GM18520 (cell line): ENCODE measurements at regions not wholly inside any gene's neighbourhood (a gene's known extent, or its start where the extent isn't known, plus 50 kb on each side); places are given as distances from the start of the nearest gene placed in this dataset.
"Not testable (repeated sequence)": the region's sequence is repeated elsewhere in the genome, so short reads cannot be mapped to it uniquely, and the experiment has no call there.

Experiments used
- ATAC-seq: cut with Tn5 transposase; IDR thresholded peaks from one replicate; pipeline ENCODE4 v1.9.1; 2021; ENCODE audit not compliant: unreplicated experiment

DNA sequence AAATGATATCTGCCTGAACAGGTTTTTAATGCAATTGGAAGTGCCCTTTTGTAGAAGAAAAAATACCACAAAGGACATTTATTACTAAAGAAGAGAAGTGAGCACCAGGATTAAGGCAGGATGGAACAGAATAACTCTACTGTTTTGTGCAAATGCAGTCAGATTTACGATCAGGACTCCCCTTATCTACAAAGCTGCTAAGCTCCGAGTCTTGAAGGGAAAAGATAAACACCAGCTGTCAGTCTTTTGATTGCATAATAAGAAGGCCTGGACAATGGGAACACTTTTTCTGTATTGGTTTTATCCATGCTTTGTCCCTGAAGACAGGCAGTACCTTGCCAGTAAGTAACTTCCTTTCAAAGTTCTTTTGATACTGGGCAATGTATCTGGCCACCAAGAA lies 797.9 kb upstream of the SLC35B3 start:
- no peak for ATAC-seq

DNA sequence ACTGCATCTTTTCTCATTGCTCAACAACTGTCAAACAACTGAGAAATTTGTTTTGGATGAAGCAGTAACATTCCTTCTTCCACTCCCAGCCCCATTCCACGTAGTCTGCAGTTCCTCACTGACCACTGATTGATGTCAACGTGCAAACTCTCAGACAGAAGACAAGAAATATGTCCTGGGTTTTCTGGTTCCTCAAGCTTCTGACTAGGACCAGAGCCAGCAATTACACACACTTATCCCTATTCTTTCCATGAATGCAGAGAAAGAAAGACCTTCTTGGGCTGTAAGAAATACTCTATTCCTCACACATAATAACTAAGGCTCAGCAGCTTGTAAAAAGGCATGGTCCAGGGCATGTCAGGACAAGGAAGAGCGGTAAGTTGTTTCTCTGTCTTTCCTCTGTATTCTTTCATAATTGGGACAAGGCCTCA lies 790.1 kb upstream of the SLC35B3 start:
- no peak for ATAC-seq

- ATAC-seq, result no peak
Observed at GRCh38 chr6:9224539-9224938, 789.2 kb upstream of the SLC35B3 start.

GRCh38 chr6:9213717-9214116 lies 778.4 kb upstream of the SLC35B3 start:
- ATAC-seq, result not testable (repeated sequence)

- no peak for ATAC-seq
Observed at GRCh38 chr6:9208966-9209365, 773.6 kb upstream of the SLC35B3 start.

GRCh38 chr6:9205645-9206044 lies 770.3 kb upstream of the SLC35B3 start:
- ATAC-seq, result no peak

- no peak for ATAC-seq
Observed at GRCh38 chr6:9204171-9204570, 768.8 kb upstream of the SLC35B3 start.

DNA sequence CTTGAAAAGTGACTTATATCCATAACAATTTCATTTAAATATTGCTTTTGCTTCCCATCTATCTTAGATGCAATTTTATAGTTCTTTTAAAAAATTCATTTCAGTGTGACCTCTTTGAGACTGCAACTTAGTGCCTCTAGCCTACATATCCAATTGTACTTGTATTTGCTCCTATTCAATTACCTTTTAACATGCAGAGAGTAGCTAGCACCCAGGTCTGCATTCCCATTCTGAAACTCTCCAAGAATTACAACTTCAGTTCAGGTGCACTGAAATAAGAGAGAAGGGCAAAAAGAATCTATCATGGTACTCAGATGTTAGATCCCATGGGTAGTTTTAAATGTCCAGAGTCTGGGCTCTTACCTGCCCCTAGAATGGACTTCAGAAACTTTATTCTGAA lies 765.4 kb upstream of the SLC35B3 start:
- no peak for ATAC-seq

GRCh38 chr6:9197726-9198125 lies 762.4 kb upstream of the SLC35B3 start:
- no peak for ATAC-seq

DNA sequence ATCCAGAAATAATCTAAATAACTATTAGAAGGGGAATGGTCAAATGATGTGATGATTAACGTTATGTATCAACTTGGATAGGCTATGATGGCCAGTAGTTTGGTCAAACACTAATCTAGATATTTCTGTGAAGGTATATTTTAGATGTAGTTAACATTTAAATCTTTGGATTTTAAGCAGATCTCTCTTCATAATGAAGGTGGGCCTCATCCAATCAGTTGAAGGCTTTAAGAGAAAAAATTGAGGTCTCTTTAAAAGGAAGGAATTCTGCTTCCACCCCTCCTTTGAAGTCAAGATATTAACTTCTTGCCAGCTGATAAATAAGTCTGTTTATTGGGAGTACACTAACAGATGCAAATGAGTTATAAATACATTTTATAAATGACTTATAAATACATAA lies 760.0 kb upstream of the SLC35B3 start:
- no peak for ATAC-seq

DNA sequence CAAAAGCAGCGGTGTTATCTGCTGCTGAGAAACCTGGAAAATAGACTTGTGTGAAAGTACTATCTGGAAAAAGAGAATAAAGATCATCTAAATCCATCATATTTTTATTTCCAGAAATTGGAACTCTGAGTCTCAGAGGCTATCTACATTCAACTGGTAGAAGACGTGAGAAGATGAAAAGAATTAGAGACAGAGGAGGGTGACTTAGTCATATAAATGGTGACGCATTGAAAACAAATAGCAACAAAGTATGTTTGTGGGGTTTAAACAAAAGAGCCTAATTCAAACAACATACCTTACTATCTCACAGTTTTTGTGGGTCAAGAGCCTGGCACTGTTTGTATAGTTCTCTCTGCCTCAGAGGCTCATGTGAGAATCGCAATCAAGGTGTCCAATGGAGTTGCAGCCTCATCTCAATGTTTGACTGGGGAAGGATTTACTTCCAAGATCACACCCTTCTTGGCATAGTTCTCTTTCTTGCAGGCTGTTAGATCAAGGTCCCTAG lies 757.1 kb upstream of the SLC35B3 start:
- ATAC-seq, result no peak

GRCh38 chr6:9186148-9186547 lies 750.8 kb upstream of the SLC35B3 start:
- ATAC-seq, result no peak

- no peak for ATAC-seq
Observed at GRCh38 chr6:9178071-9178470, 742.7 kb upstream of the SLC35B3 start.

DNA sequence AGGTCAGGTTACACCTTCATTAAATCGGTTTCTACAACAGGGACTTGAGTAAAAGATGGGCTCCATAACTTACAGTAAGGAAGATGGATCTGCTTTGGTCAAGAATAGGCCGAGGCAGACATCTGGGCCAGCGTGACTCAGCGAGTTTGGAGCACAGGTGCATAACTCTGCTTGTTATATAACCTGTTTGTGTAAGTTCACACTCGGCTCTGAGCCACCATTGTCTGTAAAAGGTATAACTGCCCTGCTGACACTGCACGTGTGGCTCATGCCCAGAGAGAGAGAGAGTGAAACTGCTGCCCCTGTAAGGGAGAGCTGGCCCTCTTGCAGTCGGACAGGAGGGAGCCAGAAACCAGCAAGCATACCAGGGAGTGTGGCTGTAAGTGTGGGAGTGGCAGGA lies 737.9 kb upstream of the SLC35B3 start:
- no peak for ATAC-seq

GRCh38 chr6:9172096-9172495 lies 736.8 kb upstream of the SLC35B3 start:
- ATAC-seq, result no peak

DNA sequence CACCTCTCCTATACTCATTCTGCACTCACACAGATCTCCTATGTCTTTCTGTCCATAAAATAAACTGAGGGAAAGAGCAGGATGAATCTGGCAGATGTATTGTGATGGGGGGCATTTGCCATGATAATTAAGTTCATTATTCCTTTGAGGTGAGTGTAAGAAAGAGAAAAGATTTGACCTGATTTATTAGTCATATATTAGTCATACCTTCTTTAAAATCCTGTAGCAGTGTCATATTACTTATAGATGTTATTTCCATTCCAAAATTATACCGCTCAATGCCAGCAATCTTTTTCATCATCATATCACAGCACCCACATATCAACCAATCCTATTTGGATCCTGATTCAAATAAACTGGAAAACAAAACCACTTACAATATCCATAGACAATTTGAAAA lies 733.3 kb upstream of the SLC35B3 start:
- no peak for ATAC-seq

DNA sequence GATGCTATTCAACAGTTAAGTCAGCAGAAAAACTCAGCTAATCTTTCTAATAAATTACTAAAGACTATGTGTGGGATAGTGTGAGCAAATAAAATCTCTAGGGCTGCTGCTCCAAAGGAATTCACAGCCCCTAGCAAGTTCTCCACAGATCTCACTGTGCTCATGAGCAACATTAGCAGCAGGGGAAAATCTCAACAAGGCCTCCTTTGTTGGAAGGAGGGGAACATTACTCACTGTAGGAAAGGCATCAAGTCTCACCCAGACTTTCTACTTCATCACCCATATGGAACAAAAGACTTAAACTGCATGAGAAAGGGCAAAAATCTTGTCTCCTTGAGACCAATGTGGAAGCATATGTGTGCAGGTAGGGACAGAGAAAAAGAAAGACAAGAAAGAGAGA lies 726.4 kb upstream of the SLC35B3 start:
- ATAC-seq, result no peak

- ATAC-seq, result no peak
Observed at GRCh38 chr6:9159051-9159450, 723.7 kb upstream of the SLC35B3 start.

DNA sequence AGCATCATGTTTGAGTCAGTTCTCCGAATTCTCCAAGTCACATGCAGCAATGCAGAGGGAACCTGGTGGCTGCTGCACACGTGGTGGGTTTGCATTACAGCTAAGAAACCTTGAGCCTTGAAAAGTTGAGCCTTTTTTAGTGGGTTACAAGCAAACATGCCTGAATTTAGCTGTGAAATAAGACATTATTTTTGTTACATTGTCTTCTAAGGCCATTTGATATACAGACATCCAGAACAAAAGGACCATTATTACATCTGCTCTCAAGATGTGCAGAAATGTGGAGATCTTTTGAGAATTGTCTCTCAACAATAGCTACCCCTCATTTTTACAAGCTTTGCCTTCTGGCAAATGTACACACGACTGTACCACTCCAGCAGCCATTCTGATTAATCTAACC lies 720.5 kb upstream of the SLC35B3 start:
- ATAC-seq, result no peak

DNA sequence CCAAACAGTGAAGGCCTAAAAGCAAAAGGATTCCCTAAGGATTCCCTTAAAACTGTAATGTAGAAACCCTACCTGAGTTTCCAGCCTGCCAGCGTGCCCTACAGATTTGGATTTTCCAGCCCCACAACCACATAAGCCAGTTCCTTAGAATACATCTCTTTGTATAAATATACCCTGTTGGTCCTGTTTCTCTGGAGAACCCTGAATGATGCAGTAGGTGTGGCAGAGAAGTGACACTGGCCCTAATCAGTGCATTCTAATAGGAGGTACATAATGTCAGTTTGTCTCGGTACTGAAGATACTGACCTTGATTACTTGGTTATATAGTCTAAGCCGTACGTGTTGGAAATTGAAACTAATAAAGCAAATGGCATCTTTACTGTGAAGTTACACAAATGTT lies 707.8 kb upstream of the SLC35B3 start:
- ATAC-seq, result no peak

- ATAC-seq, result no peak
Observed at GRCh38 chr6:9140951-9141460, 705.7 kb upstream of the SLC35B3 start.

DNA sequence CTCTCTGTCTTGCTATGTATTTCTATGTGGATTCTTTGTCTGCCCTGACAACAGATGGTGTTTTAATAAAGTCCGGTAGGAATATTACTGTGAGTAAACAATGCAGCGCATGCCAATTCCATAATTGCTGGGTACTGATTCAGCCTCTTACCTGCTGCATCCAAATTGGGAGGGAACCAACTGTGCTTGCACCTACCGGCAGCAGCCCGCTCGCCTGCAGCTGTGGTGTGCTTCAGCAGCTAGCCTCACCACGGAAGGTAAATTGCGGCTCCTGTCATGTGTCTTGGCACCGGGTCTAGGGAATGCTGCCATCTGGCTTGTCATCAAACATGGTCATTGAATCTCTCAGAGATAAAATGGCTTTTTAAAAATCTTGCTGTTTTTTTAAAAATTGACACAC lies 704.8 kb upstream of the SLC35B3 start:
- ATAC-seq, result no peak

- no peak for ATAC-seq
Observed at GRCh38 chr6:9139746-9140145, 704.4 kb upstream of the SLC35B3 start.

DNA sequence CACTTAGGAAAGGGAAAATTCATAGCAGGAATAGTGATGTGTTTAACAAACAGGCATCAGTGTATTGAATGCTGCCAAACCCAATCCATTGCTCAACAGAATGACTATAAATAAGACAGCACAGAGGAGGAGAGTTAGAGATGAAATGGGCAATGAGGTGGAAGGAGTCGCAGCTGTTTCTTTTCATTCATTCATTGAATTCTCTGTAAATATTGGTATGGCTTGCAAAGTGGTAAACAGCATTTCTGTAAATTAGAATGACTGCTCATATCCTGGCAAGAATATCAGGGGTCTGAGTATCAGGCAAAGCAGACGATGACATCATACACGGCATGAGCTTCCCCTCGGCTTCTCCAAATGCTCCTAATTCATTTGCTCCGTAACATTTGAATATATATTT lies 703.6 kb upstream of the SLC35B3 start:
- ATAC-seq, result no peak
